K562 (cell line): ENCODE measurements at regions not wholly inside any gene's neighbourhood (a gene's known extent, or its start where the extent isn't known, plus 50 kb on each side); places are given as distances from the start of the nearest gene placed in this dataset.

Source experiments
- ATAC-seq: fragments of 200-7000 bp; cut with Tn5 transposase; 3 replicates; pipeline ENCODE4 v1.9.1; 2020; ENCODE audit warnings: moderate library complexity
- BruUV-seq: library from RNA; stranded (reverse); fragments of 400-500 nt; replicated peaks from 2 replicates; lab custom pipeline; 2021; lab: Mats Ljungman, UMichigan
- CTCF ChIA-PET: fragments of 300-600 bp; formaldehyde crosslinking; extraction: SDS; loops from one replicate; lab custom pipeline; 2021; ENCODE audit warnings: low intra/inter-chr PET ratio; lab: Yijun Ruan, JAX
- POLR2A ChIA-PET: fragments of 300-600, 350-650 bp; sonication (Branson Sonifier 250); formaldehyde crosslinking; extraction: SDS; loops from one replicate; lab custom pipeline; 2021; ENCODE audit warnings: antibody characterized with exemption, inconsistent platforms; lab: Yijun Ruan, JAX
- DNase-seq, 4 experiments: peaks; one replicate each; pipeline versions ENCODE4 v3.0.0 to v3.0.0-alpha.2; 2011 to 2018; ENCODE audit warnings: low spot score in 3 of 4, mixed read lengths in 3 of 4; ENCODE audit errors: extremely low read depth in 1 of 4
- FAIRE-seq: peaks from 2 replicates; lab custom pipeline; 2011; peaks lifted over from hg19 to GRCh38; lab: Jason Lieb, UNC
- H2AFZ ChIP-seq: 2 replicates; pipeline ENCODE4 v1.6.0; 2011; ENCODE audit warnings: low read depth, low read length, control low read depth, inconsistent platforms
- H3K27ac ChIP-seq: fragments of 200-600 bp; 3 replicates; pipeline ENCODE4 v1.8.0; 2011; ENCODE audit warnings: low read depth, mild to moderate bottlenecking, control low read depth, inconsistent platforms, low read length, moderate library complexity, mixed read lengths; ENCODE audit errors: extremely low read depth
- H3K27me3 ChIP-seq, 2 experiments: fragments of 300-600 bp in 1 of 2; 2 replicates in 1 of 2; 3 replicates in 1 of 2; pipeline versions ENCODE4 v1.6.0 to v1.8.0; 2011; ENCODE audit warnings: inconsistent platforms in 2 of 2, low read length in 2 of 2, mild to moderate bottlenecking in 1 of 2, mixed read lengths in 1 of 2, moderate library complexity in 1 of 2; ENCODE audit not compliant: control insufficient read depth in 2 of 2, insufficient read depth in 2 of 2
- H3K36me3 ChIP-seq: fragments of 300-600 bp; 3 replicates; pipeline ENCODE4 v1.8.0; 2011; ENCODE audit warnings: mild to moderate bottlenecking, low read length, inconsistent platforms; ENCODE audit not compliant: control insufficient read depth, insufficient read depth
- H3K4me1 ChIP-seq, 2 experiments: fragments of 200-600 bp in 1 of 2; replicated peaks in 1 of 2; 2 replicates in 1 of 2; 3 replicates in 1 of 2; pipeline versions ENCODE4 v1.5.1 to v1.8.0; 2011; ENCODE audit warnings: inconsistent platforms in 2 of 2, low read length in 2 of 2, mild to moderate bottlenecking in 1 of 2, mixed read lengths in 1 of 2, moderate library complexity in 1 of 2; ENCODE audit not compliant: control insufficient read depth in 2 of 2, insufficient read depth in 2 of 2
- H3K4me2 ChIP-seq: 2 replicates; pipeline ENCODE4 v1.6.1; 2011; ENCODE audit warnings: low read length, control low read depth, inconsistent platforms, mixed read lengths; ENCODE audit not compliant: insufficient read depth
- H3K4me3 ChIP-seq: fragments of 200-600 bp; sonication (generic), shearing (Covaris generic); 2 replicates; pipeline ENCODE4 v1.5.1; 2016; ENCODE audit warnings: control low read depth, inconsistent platforms
- H3K79me2 ChIP-seq: fragments of 200-600 bp; 3 replicates; pipeline ENCODE4 v1.8.0; 2011; ENCODE audit warnings: low read length, inconsistent platforms; ENCODE audit not compliant: control insufficient read depth, insufficient read depth
- H3K9ac ChIP-seq, 2 experiments: 2 replicates each; pipeline versions ENCODE4 v1.6.0 to v1.6.1; 2011; ENCODE audit warnings: low read depth in 2 of 2, low read length in 2 of 2, control low read depth in 1 of 2, inconsistent platforms in 1 of 2, mild to moderate bottlenecking in 1 of 2, mixed read lengths in 1 of 2; ENCODE audit not compliant: insufficient read depth in 1 of 2
- H3K9me1 ChIP-seq: one replicate; pipeline ENCODE4 v1.6.0; 2011; ENCODE audit warnings: inconsistent platforms, mild to moderate bottlenecking, low read length, moderate library complexity; ENCODE audit not compliant: control insufficient read depth, insufficient read depth
- H3K9me3 ChIP-seq: replicated peaks from 2 replicates; pipeline ENCODE4 v1.5.1; 2011; ENCODE audit warnings: low read depth, low read length, inconsistent platforms; ENCODE audit not compliant: control insufficient read depth, insufficient read depth
- H4K20me1 ChIP-seq: replicated peaks from 2 replicates; pipeline ENCODE4 v1.6.1; 2011; ENCODE audit warnings: low read length, inconsistent platforms, mixed read lengths; ENCODE audit not compliant: control insufficient read depth, insufficient read depth
- BCL6 ChIP-seq: fragments of 250-450 bp; sonication (Bioruptor Pico); IDR thresholded peaks from 2 replicates; pipeline ENCODE4 v1.4.0; 2020
- CHCHD3 ChIP-seq: fragments of 250-450 bp; sonication (Bioruptor Pico); IDR thresholded peaks from 2 replicates; pipeline ENCODE4 v2.1.2; 2022; ENCODE audit warnings: mild to moderate bottlenecking
- CTBP1 ChIP-seq: fragments of 450-650 bp; IDR thresholded peaks from 2 replicates; pipeline ENCODE4 v1.6.1; 2016; ENCODE audit warnings: borderline replicate concordance
- EHMT2 ChIP-seq: fragments of 450-650 bp; IDR thresholded peaks from 2 replicates; pipeline ENCODE4 v1.6.1; 2018; ENCODE audit warnings: antibody characterized with exemption
- ELF2 ChIP-seq: fragments of 250-450 bp; sonication (Bioruptor Pico); IDR thresholded peaks from 2 replicates; pipeline ENCODE4 v1.5.0; 2021; ENCODE audit warnings: mild to moderate bottlenecking
- FOXJ2 ChIP-seq: fragments of 200-800 bp; sonication (Bioruptor generic); IDR thresholded peaks from 2 replicates; pipeline ENCODE4 v1.6.1; 2016; ENCODE audit warnings: missing genetic modification characterization, missing compliant biosample characterization
- HOXB6 ChIP-seq: fragments of 250-450 bp; sonication (Bioruptor Pico); IDR thresholded peaks from 2 replicates; pipeline ENCODE4 v1.5.1; 2022; ENCODE audit warnings: mild to moderate bottlenecking, borderline replicate concordance
- ILF3 ChIP-seq: fragments of 450-650 bp; IDR thresholded peaks from 2 replicates; pipeline ENCODE4 v1.6.1; 2018; ENCODE audit warnings: antibody characterized with exemption, mild to moderate bottlenecking, moderate library complexity, borderline replicate concordance
- KDM1A ChIP-seq, 2 experiments: fragments of 450-650 bp; IDR thresholded peaks; 2 replicates each; pipeline ENCODE4 v1.6.1; 2016; ENCODE audit warnings: mild to moderate bottlenecking in 2 of 2
- NUFIP1 ChIP-seq: fragments of 450-650 bp; IDR thresholded peaks from 2 replicates; pipeline ENCODE4 v1.6.1; 2018; ENCODE audit not compliant: partially characterized antibody
- SIN3A ChIP-seq, 2 experiments: fragments of 150-350 bp in 1 of 2; IDR thresholded peaks; 2 replicates each; pipeline ENCODE4 v1.6.1; 2011 to 2016; ENCODE audit warnings: borderline replicate concordance in 2 of 2, low read depth in 2 of 2, low read length in 2 of 2, mild to moderate bottlenecking in 2 of 2, moderate library complexity in 2 of 2; ENCODE audit not compliant: control insufficient read depth in 1 of 2
- STAT5B ChIP-seq: fragments of 250-450 bp; sonication (Bioruptor Pico); IDR thresholded peaks from 2 replicates; pipeline ENCODE4 v1.8.0; 2021; ENCODE audit warnings: mild to moderate bottlenecking, inconsistent platforms
- ZC3H4 ChIP-seq: sonication (generic); formaldehyde crosslinking; IDR thresholded peaks from 2 replicates; pipeline ENCODE4 v1.9.0; 2021; ENCODE audit warnings: missing genetic modification reagents, borderline replicate concordance
- ZNF551 ChIP-seq: fragments of 250-450 bp; sonication (Bioruptor Pico); IDR thresholded peaks from 2 replicates; pipeline ENCODE4 v1.5.0; 2021; ENCODE audit warnings: mild to moderate bottlenecking, moderate library complexity
- WGBS: fragments of 100-300 bp; shearing (Covaris generic); methylation state at CpG from one replicate; pipeline ENCODE4 v1.1.6; 2016; ENCODE audit warnings: low coverage, mixed read lengths; ENCODE audit not compliant: insufficient coverage; ENCODE audit errors: missing lambda C conversion rate; 5-methylcytosine and 5-hydroxymethylcytosine counted together
- in situ Hi-C: fragments of 300-500 bp; cut with MboI; formaldehyde crosslinking; loops from 4 replicates; pipeline ENCODE4 v1.15.0; 2018; ENCODE audit warnings: inconsistent platforms, mixed read lengths
- intact Hi-C: fragments of 100-400 bp; cut with micrococcal nuclease; formaldehyde crosslinking; loops from 2 replicates; pipeline ENCODE4 v1.14.2; 2022
- TF ChIP-seq, protein P1 (sequence below): sonication (generic); formaldehyde crosslinking; IDR thresholded peaks from 2 replicates; pipeline ENCODE4 v1.8.1; 2023; ENCODE audit warnings: mild to moderate bottlenecking, missing genetic modification reagents
- TF ChIP-seq, protein P2 (sequence below): sonication (generic); IDR thresholded peaks from 2 replicates; pipeline ENCODE4 v1.6.1; 2016

DNA sequence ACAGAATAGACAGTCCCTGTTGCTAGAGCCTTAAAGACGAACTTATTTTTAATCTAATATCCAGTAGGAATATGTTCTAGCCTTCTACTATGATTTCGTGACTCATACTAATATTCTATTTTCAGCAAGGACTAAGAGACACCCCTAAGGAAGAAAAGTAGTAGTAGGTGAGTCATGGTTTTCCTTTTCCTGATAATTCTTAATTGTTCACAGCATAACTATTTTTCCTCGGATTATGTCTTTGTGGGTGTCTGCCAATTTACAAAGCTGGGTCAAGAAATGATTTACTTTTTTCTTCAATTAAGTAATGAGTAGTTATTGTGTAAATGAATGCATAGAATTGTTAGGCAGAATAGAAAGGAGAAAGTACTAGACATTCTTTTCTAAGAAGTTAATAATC is 292.2 kb downstream of the TOX3 start:
- no peak for FAIRE-seq
- Histone ChIP-seq H3K27ac (no peak overlapping the region), H4K20me1 (no peaks in the 10 kb centered on the region), H3K4me2 (no peak overlapping the region), H3K9me3 (no peaks in the 10 kb centered on the region), H3K9me1 (no peaks in the 10 kb centered on the region), H3K4me3 (no peak overlapping the region), H3K9ac (no peak overlapping the region), H3K27me3 (no peaks in the 10 kb centered on the region), H3K36me3 (no peaks in the 10 kb centered on the region), H3K79me2 (no peaks in the 10 kb centered on the region), H2AFZ (no peak overlapping the region), H3K4me1 (no peaks in the 10 kb centered on the region)
- in situ Hi-C loops (no loop called here), intact Hi-C loops (no loop called here)
- no peak for DNase-seq
- CTCF ChIA-PET: no interaction called here
- TF ChIP-seq FOXJ2: no peak
- no peak for TF ChIP-seq SIN3A (IDR thresholded peaks at IDR 0.05; ENCODE audit: borderline replicate concordance in 2 of 2, control insufficient read depth in 1 of 2, low read depth in 2 of 2, low read length in 2 of 2)
- TF ChIP-seq NUFIP1: no peak
- TF ChIP-seq ELF2 (CRISPR knock-in tag): no peak
- TF ChIP-seq, protein P1, sequence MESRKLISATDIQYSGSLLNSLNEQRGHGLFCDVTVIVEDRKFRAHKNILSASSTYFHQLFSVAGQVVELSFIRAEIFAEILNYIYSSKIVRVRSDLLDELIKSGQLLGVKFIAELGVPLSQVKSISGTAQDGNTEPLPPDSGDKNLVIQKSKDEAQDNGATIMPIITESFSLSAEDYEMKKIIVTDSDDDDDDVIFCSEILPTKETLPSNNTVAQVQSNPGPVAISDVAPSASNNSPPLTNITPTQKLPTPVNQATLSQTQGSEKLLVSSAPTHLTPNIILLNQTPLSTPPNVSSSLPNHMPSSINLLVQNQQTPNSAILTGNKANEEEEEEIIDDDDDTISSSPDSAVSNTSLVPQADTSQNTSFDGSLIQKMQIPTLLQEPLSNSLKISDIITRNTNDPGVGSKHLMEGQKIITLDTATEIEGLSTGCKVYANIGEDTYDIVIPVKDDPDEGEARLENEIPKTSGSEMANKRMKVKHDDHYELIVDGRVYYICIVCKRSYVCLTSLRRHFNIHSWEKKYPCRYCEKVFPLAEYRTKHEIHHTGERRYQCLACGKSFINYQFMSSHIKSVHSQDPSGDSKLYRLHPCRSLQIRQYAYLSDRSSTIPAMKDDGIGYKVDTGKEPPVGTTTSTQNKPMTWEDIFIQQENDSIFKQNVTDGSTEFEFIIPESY (CRISPR knock-in tag): no peak
- TF ChIP-seq STAT5B (CRISPR knock-in tag): no peak
- TF ChIP-seq CHCHD3 (CRISPR knock-in tag): no peak
- no peak for TF ChIP-seq ZNF551 (CRISPR knock-in tag)
- TF ChIP-seq BCL6 (CRISPR knock-in tag): no peak
- TF ChIP-seq HOXB6: no peak
- no peak for TF ChIP-seq KDM1A (IDR thresholded peaks at IDR 0.05)
- TF ChIP-seq CTBP1: no peak
- no peak for TF ChIP-seq ZC3H4 (CRISPR knock-in tag)
- no peak for TF ChIP-seq ILF3
- no peak for TF ChIP-seq EHMT2
- TF ChIP-seq, protein P2, sequence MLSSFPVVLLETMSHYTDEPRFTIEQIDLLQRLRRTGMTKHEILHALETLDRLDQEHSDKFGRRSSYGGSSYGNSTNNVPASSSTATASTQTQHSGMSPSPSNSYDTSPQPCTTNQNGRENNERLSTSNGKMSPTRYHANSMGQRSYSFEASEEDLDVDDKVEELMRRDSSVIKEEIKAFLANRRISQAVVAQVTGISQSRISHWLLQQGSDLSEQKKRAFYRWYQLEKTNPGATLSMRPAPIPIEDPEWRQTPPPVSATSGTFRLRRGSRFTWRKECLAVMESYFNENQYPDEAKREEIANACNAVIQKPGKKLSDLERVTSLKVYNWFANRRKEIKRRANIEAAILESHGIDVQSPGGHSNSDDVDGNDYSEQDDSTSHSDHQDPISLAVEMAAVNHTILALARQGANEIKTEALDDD: no peak
- WGBS: 0% methylated on average over 3 of the region's 3 CpGs
- no peak for ATAC-seq
- POLR2A ChIA-PET: no interaction called here
- BruUV-seq: no TSS peak
